Loucy (cell line): ENCODE measurements at regions not wholly inside any gene's neighbourhood (a gene's known extent, or its start where the extent isn't known, plus 50 kb on each side); places are given as distances from the start of the nearest gene placed in this dataset.

Experiments
- H2AFZ ChIP-seq: fragments of 200-600 bp; sonication (generic); 2 replicates; pipeline ENCODE4 v1.6.0; 2016; ENCODE audit warnings: antibody characterized with exemption, mild to moderate bottlenecking, low read length, moderate library complexity
- H3F3A ChIP-seq: fragments of 200-600 bp; 2 replicates; pipeline ENCODE4 v1.6.0; 2016; ENCODE audit warnings: antibody characterized with exemption, low read depth, mild to moderate bottlenecking
- H3K27me3 ChIP-seq: fragments of 200-600 bp; sonication (generic); 2 replicates; pipeline ENCODE4 v1.6.1; 2014; ENCODE audit warnings: low read length, mild to moderate bottlenecking; ENCODE audit not compliant: insufficient read depth, poor library complexity, severe bottlenecking
- H3K36me3 ChIP-seq: fragments of 200-600 bp; sonication (generic); 2 replicates; pipeline ENCODE4 v1.6.1; 2016; ENCODE audit warnings: low read length; ENCODE audit not compliant: insufficient read depth
- H3K4me1 ChIP-seq: fragments of 200-600 bp; sonication (generic); 2 replicates; pipeline ENCODE4 v1.5.1; 2014; ENCODE audit warnings: low read length, mild to moderate bottlenecking; ENCODE audit not compliant: insufficient read depth, poor library complexity, severe bottlenecking
- H3K4me2 ChIP-seq: fragments of 200-600 bp; sonication (generic); 2 replicates; pipeline ENCODE4 v1.6.0; 2014; ENCODE audit warnings: antibody characterized with exemption, low read length, low read depth, mild to moderate bottlenecking; ENCODE audit not compliant: poor library complexity, severe bottlenecking
- H3K4me3 ChIP-seq: fragments of 200-600 bp; sonication (generic); 2 replicates; pipeline ENCODE4 v1.5.1; 2014; ENCODE audit warnings: low read length, mild to moderate bottlenecking, mixed read lengths; ENCODE audit not compliant: poor library complexity, severe bottlenecking
- H3K79me2 ChIP-seq: fragments of 200-600 bp; sonication (generic); 2 replicates; pipeline ENCODE4 v1.6.1; 2014; ENCODE audit warnings: low read length; ENCODE audit not compliant: insufficient read depth
- H3K9ac ChIP-seq: fragments of 200-600 bp; sonication (generic); 2 replicates; pipeline ENCODE4 v1.6.0; 2014; ENCODE audit warnings: mild to moderate bottlenecking, low read depth, low read length, moderate library complexity; ENCODE audit not compliant: poor library complexity, severe bottlenecking
- H3K9me2 ChIP-seq: fragments of 200-600 bp; sonication (generic); replicated peaks from 2 replicates; pipeline ENCODE4 v1.6.1; 2016; ENCODE audit warnings: low read depth, low read length, mixed read lengths
- H3K9me3 ChIP-seq: fragments of 200-600 bp; sonication (generic); 2 replicates; pipeline ENCODE4 v1.6.1; 2014; ENCODE audit warnings: mild to moderate bottlenecking, antibody characterized with exemption, low read length, low read depth; ENCODE audit not compliant: insufficient read depth
- H4K20me1 ChIP-seq: fragments of 200-600 bp; sonication (generic); 2 replicates; pipeline ENCODE4 v1.6.0; 2014; ENCODE audit warnings: antibody characterized with exemption, low read length, mild to moderate bottlenecking; ENCODE audit not compliant: insufficient read depth, poor library complexity, severe bottlenecking
- CTCF ChIP-seq: fragments of 200-600 bp; sonication (generic); conservative IDR thresholded peaks from 2 replicates; pipeline ENCODE4 v1.5.1; 2014; ENCODE audit warnings: mild to moderate bottlenecking, antibody characterized with exemption, low read length
- EZH2phosphoT487 ChIP-seq: fragments of 200-600 bp; IDR thresholded peaks from 2 replicates; pipeline ENCODE4 v1.6.1; 2018; ENCODE audit warnings: antibody characterized with exemption, mild to moderate bottlenecking, moderate library complexity, borderline replicate concordance

- Histone ChIP-seq H3K79me2 (no peaks in the 10 kb centered on the region), H3K4me1 (no peaks in the 10 kb centered on the region), H3K9ac (no peak overlapping the region), H3F3A (no peaks in the 10 kb centered on the region), H3K4me2 (no peak overlapping the region), H3K4me3 (no peak overlapping the region), H3K9me3 (no peaks in the 10 kb centered on the region), H3K27me3 (no peaks in the 10 kb centered on the region), H3K9me2 (no peaks in the 10 kb centered on the region), H2AFZ (no peak overlapping the region), H3K36me3 (no peaks in the 10 kb centered on the region), H4K20me1 (no peaks in the 10 kb centered on the region)
- TF ChIP-seq EZH2phosphoT487, result no peak
- no peak for TF ChIP-seq CTCF
Measured at GRCh38 chr6:48809245-48809644, 653.8 kb downstream of the MMUT start.

GRCh38 chr6:48798296-48798695 is 664.8 kb downstream of the MMUT start:
- no peaks in the 10 kb centered on the region for H4K20me1 ChIP-seq
- no peaks in the 10 kb centered on the region for H3K27me3 ChIP-seq
- H3K4me2 ChIP-seq, result no peak overlapping the region
- H3K36me3 ChIP-seq, result no peaks in the 10 kb centered on the region
- H3K9me2 ChIP-seq, result no peaks in the 10 kb centered on the region
- H3K4me1 ChIP-seq, result no peaks in the 10 kb centered on the region
- H2AFZ ChIP-seq, result no peak overlapping the region
- H3K79me2 ChIP-seq, result no peaks in the 10 kb centered on the region
- no peaks in the 10 kb centered on the region for H3K9me3 ChIP-seq
- no peak for TF ChIP-seq CTCF
- TF ChIP-seq EZH2phosphoT487, result no peak
- H3K9ac ChIP-seq, result no peak overlapping the region
- H3F3A ChIP-seq, result no peaks in the 10 kb centered on the region
- H3K4me3 ChIP-seq, result no peak overlapping the region

- H3K4me2 ChIP-seq, result no peak overlapping the region
- no peaks in the 10 kb centered on the region for H4K20me1 ChIP-seq
- H3F3A ChIP-seq, result no peaks in the 10 kb centered on the region
- H3K9me2 ChIP-seq, result no peaks in the 10 kb centered on the region; the same call in 1 of the 2 replicates
- no peaks in the 10 kb centered on the region for H3K79me2 ChIP-seq
- H3K4me1 ChIP-seq, result no peaks in the 10 kb centered on the region
- H3K4me3 ChIP-seq, result no peak overlapping the region
- no peaks in the 10 kb centered on the region for H3K27me3 ChIP-seq
- no peaks in the 10 kb centered on the region for H3K9me3 ChIP-seq
- no peaks in the 10 kb centered on the region for H3K36me3 ChIP-seq
- TF ChIP-seq EZH2phosphoT487 (no peak), CTCF (no peak)
- H2AFZ ChIP-seq, result no peak overlapping the region
- H3K9ac ChIP-seq, result no peak overlapping the region
Measured at GRCh38 chr6:48782225-48782624, 671.2 kb upstream of the PTCHD4 start.
